Activated CD4-positive, alpha-beta T cell treated with anti-CD3 and anti-CD28 coated beads, Interleukin-2, amount 10 ng/mL, durations not matched to agents 7 days and 5 days (primary cell): ENCODE measurements at regions not wholly inside any gene's neighbourhood (a gene's known extent, or its start where the extent isn't known, plus 50 kb on each side); places are given as distances from the start of the nearest gene placed in this dataset.
"Not testable (repeated sequence)": the region's sequence is repeated elsewhere in the genome, so short reads cannot be mapped to it uniquely, and the experiment has no call there.

ENCODE experiments used
- CTCF ChIA-PET: fragments of 350-600 bp; sonication (Branson Sonifier 250); formaldehyde crosslinking; loops from one replicate; lab custom pipeline; 2021; ENCODE audit warnings: antibody characterized with exemption; lab: Charles Lee
- POLR2A ChIA-PET: fragments of 350-600 bp; sonication (Branson Sonifier 250); formaldehyde crosslinking; loops from one replicate; lab custom pipeline; 2021; ENCODE audit warnings: antibody characterized with exemption; lab: Charles Lee
- DNase-seq: peaks from one replicate; pipeline ENCODE4 v3.0.0-alpha.2; 2020
- H3K27ac Mint-ChIP-seq: one replicate; pipeline ENCODE4 v1.8.0; 2021; ENCODE audit warnings: mild to moderate bottlenecking, moderate library complexity, mixed read lengths
- H3K27me3 Mint-ChIP-seq: one replicate; pipeline ENCODE4 v1.8.0; 2021; ENCODE audit warnings: mixed read lengths
- H3K36me3 Mint-ChIP-seq: one replicate; pipeline ENCODE4 v1.8.0; 2021; ENCODE audit warnings: low read depth, mixed read lengths
- H3K4me1 Mint-ChIP-seq: one replicate; pipeline ENCODE4 v1.8.0; 2021; ENCODE audit warnings: mixed read lengths
- H3K4me3 Mint-ChIP-seq: one replicate; pipeline ENCODE4 v1.8.0; 2021; ENCODE audit warnings: mild to moderate bottlenecking, moderate library complexity, mixed read lengths
- H3K9me3 Mint-ChIP-seq: one replicate; pipeline ENCODE4 v1.8.0; 2021; ENCODE audit warnings: mixed read lengths

DNA sequence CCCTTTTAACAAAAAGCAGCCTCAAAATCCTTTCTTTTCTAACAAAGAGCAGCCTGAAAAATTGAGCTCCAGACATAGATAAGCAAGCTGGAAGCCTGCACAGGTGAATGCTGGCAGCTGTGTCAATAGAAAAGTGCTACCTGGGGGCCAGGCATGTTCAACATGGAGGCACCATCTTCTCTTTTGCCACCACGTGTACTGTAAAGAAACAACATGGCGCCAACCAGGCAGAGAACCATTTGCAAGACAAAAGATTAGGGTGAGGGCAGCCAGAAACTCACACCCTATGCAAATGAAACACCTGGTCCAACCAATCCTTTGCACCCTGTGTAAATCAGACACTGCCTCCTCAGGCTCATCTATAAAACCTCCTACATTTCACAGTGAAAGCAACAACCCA, 96.0 kb downstream of the ACTL7B start:
- H3K27ac Mint-ChIP-seq, result no peak overlapping the region
- ChIA-PET CTCF (no interaction called here), POLR2A (no interaction called here)
- no peaks in the 10 kb centered on the region for H3K36me3 Mint-ChIP-seq
- DNase-seq, result no peak
- H3K9me3 Mint-ChIP-seq, result no peaks in the 10 kb centered on the region
- H3K27me3 Mint-ChIP-seq, result no peaks in the 10 kb centered on the region
- H3K4me1 Mint-ChIP-seq, result no peaks in the 10 kb centered on the region
- H3K4me3 Mint-ChIP-seq, result no peak overlapping the region

DNA sequence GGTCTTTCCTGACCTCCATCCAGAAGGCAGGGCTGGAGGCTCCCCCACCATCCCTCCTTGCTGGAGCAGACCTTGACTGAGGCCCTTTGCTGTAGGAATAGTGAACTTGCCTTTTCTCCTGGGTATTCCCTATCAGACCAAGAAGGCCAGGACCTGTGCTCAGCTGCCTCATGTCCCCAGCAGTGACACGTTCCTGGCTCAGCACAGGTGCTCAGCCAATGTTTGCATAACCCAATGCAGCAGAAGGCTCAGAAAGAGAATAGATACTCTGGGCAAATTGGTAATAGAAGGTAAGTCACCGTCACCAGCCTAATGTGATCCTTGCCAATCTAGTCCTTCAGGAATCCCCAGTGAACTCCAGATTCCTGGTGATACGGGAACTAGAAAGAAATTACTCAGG, 96.4 kb downstream of the ACTL7B start:
- Mint-ChIP-seq H3K9me3 (no peaks in the 10 kb centered on the region), H3K27ac (no peak overlapping the region), H3K4me1 (no peaks in the 10 kb centered on the region), H3K27me3 (no peaks in the 10 kb centered on the region), H3K4me3 (no peak overlapping the region), H3K36me3 (no peaks in the 10 kb centered on the region)
- ChIA-PET POLR2A (no interaction called here), CTCF (no interaction called here)
- no peak for DNase-seq

DNA sequence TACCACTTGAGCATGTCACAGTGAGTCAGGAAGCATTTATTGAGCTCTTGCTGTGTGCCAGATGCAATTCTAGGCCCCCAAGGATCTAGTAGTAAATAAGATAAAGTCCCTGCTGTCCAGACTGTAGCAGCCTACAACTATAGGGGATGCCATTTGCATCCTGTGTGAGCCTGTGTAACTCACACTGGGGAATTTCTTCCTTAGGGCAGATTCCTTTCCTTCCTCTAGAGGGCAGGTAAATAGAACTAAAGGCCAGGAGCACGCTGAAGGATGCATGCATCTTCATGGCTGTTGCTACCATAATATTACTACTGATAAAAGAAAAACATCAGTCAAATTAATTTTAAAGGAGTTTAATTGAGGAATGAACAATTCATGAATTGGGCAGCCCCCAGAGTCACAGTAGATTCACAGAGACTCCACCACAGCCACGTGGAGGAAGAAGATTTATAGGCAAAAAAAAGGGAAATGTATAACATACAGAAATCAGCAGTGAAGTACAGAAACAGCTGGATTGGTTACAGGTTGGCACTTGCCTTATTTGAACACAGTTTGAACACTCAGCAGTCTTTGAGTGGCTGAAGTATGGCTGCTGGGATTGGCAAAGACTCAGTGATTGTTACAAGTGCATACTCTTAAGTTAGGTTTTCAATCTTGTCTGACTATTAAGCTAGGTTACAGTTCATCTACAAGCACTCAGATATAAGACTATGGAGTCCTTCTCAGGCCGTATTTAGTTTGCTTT, 98.9 kb downstream of the ACTL7B start:
- H3K27me3 Mint-ChIP-seq, result no peaks in the 10 kb centered on the region
- DNase-seq, result no peak
- no peaks in the 10 kb centered on the region for H3K9me3 Mint-ChIP-seq
- no peaks in the 10 kb centered on the region for H3K4me1 Mint-ChIP-seq
- CTCF ChIA-PET, result no interaction called here
- H3K27ac Mint-ChIP-seq, result no peak overlapping the region
- no peaks in the 10 kb centered on the region for H3K36me3 Mint-ChIP-seq
- POLR2A ChIA-PET, result no interaction called here
- no peak overlapping the region for H3K4me3 Mint-ChIP-seq

DNA sequence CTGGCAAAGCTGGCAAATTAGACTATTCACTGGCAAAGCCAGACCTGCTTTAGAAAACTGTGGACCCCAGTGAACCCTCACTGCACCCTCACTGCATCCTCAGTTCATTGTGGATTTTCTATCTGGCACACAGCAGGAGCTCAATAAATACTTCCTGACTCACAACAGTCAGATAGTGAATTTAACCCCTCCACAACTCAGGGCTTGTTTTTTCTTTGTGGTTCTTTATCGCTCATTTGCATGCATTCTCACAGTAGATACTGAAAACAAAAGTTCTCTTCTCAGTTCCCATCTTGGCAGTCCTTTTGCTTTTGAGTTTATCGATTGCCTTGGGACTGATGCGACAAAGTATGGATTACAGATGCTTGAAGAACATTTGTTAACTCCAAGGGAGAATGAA, 99.8 kb downstream of the ACTL7B start:
- Mint-ChIP-seq H3K27ac (no peak overlapping the region), H3K36me3 (no peaks in the 10 kb centered on the region), H3K27me3 (no peaks in the 10 kb centered on the region), H3K9me3 (no peaks in the 10 kb centered on the region), H3K4me1 (no peaks in the 10 kb centered on the region), H3K4me3 (no peak overlapping the region)
- ChIA-PET CTCF (no interaction called here), POLR2A (no interaction called here)
- no peak for DNase-seq

DNA sequence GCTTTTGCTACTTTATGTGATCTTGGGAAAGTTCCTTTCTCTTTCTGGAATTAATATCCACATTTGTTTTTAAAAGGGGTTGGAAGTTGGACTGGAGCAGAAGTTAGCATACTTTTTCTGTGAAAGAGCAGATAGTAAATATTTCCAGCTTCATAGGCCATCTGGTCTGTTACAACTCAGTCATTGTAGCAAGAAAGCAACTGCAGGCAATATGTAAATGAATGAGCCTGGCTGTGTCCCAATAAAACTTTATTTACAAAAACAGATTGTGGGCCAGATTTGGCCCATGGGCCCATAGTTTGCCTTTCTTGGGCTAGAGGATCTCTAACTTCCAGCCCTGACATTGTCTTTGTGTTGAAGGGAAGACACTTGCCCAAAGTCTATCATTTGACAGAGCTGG, 104.4 kb downstream of the ACTL7B start:
- Mint-ChIP-seq H3K27ac (no peak overlapping the region), H3K27me3 (no peaks in the 10 kb centered on the region), H3K4me3 (no peak overlapping the region), H3K36me3 (no peaks in the 10 kb centered on the region), H3K4me1 (no peaks in the 10 kb centered on the region), H3K9me3 (no peaks in the 10 kb centered on the region)
- DNase-seq, result no peak
- ChIA-PET POLR2A (no interaction called here), CTCF (no interaction called here)

DNA sequence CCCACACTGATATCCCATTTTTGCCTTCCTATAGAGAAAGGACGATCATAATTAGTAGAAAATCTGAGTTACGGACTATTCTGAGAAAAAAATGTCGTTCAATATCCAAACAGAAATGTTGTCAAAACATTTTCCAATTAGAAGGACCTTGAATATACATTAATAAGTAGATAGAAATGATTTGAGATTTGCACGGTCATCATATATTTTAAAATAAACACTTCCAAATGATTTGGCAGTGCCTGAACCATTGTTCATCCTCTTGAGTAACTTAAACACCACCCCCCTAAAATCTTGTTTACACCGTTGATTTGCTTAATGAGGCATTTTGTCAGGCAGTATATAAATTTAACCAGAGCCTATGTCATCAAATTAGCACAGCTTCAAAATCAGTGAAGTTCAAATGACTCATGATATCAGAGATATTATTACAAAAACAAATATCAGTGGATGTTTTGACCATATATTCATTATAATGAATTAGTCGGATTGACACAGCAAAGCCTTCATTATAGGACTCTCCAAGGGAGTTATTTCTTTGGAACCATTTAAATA, 105.0 kb downstream of the ACTL7B start:
- no peak for DNase-seq
- CTCF ChIA-PET, result no interaction called here
- H3K27ac Mint-ChIP-seq, result no peak overlapping the region
- H3K9me3 Mint-ChIP-seq, result no peaks in the 10 kb centered on the region
- no peaks in the 10 kb centered on the region for H3K27me3 Mint-ChIP-seq
- no peaks in the 10 kb centered on the region for H3K4me1 Mint-ChIP-seq
- no peaks in the 10 kb centered on the region for H3K36me3 Mint-ChIP-seq
- H3K4me3 Mint-ChIP-seq, result no peak overlapping the region
- POLR2A ChIA-PET, result no interaction called here

DNA sequence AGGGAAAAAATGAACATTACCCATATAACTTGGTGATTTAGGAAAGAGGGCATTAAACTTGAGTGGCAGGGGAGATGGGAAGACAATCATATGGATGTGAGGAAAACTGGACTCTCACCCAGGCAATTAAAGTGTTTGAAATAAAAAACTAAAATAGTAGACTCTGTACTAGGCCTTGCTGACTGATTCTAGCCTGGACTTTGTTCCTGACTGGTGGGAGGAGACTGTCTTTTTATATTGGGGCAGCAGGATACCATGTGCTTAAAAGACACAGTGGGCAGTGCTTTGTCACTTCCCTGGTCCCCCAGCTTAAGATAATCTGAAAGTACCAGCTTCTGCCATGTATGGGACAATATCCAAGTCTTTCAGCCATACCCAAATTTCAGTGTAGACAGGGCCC, 107.0 kb downstream of the ACTL7B start:
- no peak overlapping the region for H3K4me3 Mint-ChIP-seq
- H3K9me3 Mint-ChIP-seq, result no peaks in the 10 kb centered on the region
- H3K36me3 Mint-ChIP-seq, result no peaks in the 10 kb centered on the region
- ChIA-PET POLR2A (no interaction called here), CTCF (no interaction called here)
- H3K27me3 Mint-ChIP-seq, result no peaks in the 10 kb centered on the region
- H3K27ac Mint-ChIP-seq, result no peak overlapping the region
- no peaks in the 10 kb centered on the region for H3K4me1 Mint-ChIP-seq
- no peak for DNase-seq

DNA sequence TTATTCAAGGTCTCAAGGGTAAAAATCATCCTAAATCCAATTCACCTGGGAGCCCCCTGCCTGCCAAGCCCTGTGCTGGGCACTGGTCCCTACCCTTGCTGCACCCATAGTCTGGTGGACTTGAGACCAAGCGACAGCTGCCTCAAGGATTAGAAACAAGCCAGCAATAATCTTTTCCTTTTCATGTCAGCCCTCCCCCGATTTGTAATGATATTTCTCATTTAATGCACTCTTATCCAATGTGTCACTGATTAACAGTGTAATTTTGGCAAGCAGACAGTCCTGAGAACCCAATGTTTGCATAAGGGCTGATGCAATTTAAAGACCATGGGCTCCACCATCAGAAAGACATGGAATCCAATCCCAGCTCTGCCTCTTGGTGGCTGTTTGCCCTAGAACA, 108.9 kb downstream of the ACTL7B start:
- Mint-ChIP-seq H3K4me3 (no peak overlapping the region), H3K9me3 (no peaks in the 10 kb centered on the region), H3K27me3 (peaks cover 2% of the 10 kb centered on the region), H3K4me1 (no peaks in the 10 kb centered on the region), H3K36me3 (no peaks in the 10 kb centered on the region), H3K27ac (no peak overlapping the region)
- ChIA-PET CTCF (no interaction called here), POLR2A (no interaction called here)
- DNase-seq, result no peak

DNA sequence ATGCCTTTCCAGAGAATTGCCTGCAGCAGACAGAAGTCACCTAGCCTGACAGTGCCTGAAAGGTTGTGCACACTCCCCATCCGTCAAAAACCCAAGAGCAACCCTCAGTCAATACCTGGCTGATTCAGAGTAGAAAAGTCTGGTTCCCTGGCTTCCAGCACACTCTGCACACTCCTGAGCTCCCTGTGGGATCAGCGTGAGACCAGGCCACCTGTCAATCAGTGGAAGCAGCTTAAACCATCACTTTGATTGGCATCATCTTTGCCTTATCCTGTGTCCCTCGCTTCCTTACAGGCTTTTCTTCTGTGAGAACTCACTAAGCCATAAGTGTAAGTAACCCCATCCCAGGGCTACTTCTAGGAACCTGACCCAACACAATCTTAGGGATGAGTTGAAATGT, 109.8 kb downstream of the ACTL7B start:
- H3K36me3 Mint-ChIP-seq, result no peaks in the 10 kb centered on the region
- H3K27me3 Mint-ChIP-seq, result peaks cover 2% of the 10 kb centered on the region
- no peaks in the 10 kb centered on the region for H3K4me1 Mint-ChIP-seq
- ChIA-PET POLR2A (no interaction called here), CTCF (no interaction called here)
- H3K27ac Mint-ChIP-seq, result no peak overlapping the region
- no peak overlapping the region for H3K4me3 Mint-ChIP-seq
- H3K9me3 Mint-ChIP-seq, result no peaks in the 10 kb centered on the region
- no peak for DNase-seq

DNA sequence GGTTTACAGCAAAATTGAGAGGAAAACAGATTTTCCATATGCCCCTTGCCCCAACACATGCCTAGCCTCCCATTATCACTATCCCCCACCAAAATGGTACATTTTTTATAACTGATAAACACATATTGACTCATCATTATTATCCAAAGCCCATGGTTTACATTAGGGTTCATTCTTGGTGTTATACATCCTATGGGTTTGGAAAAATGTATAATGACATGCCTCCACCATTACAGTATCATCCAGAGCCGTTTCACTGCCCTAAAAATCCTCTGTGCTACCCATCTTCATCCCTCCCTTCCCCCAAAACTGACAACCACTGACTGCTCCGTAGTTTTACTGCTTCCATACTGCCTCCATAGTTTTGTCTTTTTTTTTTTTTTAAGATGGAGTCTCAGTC, 111.1 kb downstream of the ACTL7B start:
- Mint-ChIP-seq H3K27ac (no peak overlapping the region), H3K36me3 (no peaks in the 10 kb centered on the region), H3K4me1 (no peaks in the 10 kb centered on the region), H3K27me3 (peaks cover 2% of the 10 kb centered on the region), H3K4me3 (no peak overlapping the region), H3K9me3 (no peaks in the 10 kb centered on the region)
- POLR2A ChIA-PET, result no interaction called here
- CTCF ChIA-PET, result no interaction called here
- DNase-seq, result no peak

DNA sequence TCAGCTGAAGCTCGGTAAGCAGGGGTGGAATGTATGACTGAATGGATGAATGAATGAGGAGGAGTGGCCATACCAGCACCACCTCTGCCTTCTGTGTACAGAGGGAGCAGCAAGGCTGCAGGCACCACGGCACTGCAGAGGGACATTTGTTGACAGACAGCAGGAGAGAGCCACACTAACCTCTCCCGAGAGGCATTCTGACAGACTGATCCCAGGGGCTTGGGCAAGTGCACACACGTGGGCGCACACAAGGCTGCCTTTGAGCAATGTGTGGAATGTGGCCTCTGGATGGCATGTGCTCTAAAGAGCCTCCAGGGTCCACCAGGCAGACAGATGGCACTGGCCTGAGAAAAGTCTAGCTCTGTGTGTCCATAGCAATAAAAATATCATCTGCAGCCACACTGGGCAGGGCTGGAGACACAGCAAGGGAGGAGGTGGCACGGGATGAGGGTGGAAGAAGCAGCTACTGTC, 111.8 kb downstream of the ACTL7B start:
- peaks cover 2% of the 10 kb centered on the region for H3K27me3 Mint-ChIP-seq
- no peak overlapping the region for H3K4me3 Mint-ChIP-seq
- CTCF ChIA-PET, result no interaction called here
- H3K4me1 Mint-ChIP-seq, result no peaks in the 10 kb centered on the region
- POLR2A ChIA-PET, result no interaction called here
- H3K36me3 Mint-ChIP-seq, result no peaks in the 10 kb centered on the region
- H3K27ac Mint-ChIP-seq, result no peak overlapping the region
- no peak for DNase-seq
- H3K9me3 Mint-ChIP-seq, result no peaks in the 10 kb centered on the region

DNA sequence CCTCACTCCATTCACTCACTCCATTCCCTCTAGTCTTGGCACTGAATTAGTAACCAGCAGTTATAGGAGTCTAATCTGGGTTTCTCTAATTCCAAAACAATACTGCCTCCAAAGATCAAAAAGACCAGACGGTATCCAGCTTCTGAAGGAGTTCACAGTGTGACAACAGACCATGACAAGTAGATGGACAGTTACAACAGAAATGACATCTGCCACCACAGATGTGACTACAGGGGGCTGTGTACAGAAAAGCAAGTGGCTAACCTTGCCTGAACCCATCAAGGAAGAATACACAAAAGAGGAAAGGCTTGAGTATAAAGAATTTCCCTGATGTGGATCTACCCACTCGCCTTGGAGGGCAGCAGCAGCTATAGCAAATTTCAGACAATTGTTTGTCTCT, 112.4 kb downstream of the ACTL7B start:
- Mint-ChIP-seq H3K9me3 (no peaks in the 10 kb centered on the region), H3K27ac (no peak overlapping the region), H3K4me1 (no peaks in the 10 kb centered on the region), H3K4me3 (no peak overlapping the region), H3K27me3 (peaks cover 2% of the 10 kb centered on the region), H3K36me3 (no peaks in the 10 kb centered on the region)
- DNase-seq, result no peak
- CTCF ChIA-PET, result no interaction called here
- POLR2A ChIA-PET, result no interaction called here

DNA sequence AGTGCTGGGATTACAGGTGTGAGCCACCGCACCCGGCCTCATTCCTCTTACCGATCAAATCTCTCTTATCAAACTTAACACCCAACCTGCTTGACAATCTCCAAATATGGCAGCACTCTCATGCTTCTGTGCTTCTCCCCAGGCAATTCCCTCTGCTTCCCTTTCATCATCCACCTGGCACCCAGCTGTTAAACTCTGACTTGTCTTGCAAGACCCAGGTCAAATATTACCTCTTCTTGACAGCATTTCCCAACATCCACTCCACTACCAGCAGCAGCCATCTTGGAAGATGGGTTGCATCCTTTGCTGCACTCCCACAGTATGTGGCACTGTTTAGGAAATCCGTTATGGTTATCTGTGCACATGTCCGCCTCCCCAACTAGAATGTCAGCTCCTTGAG, 113.6 kb downstream of the ACTL7B start:
- Mint-ChIP-seq H3K4me1 (no peaks in the 10 kb centered on the region), H3K36me3 (no peaks in the 10 kb centered on the region)

DNA sequence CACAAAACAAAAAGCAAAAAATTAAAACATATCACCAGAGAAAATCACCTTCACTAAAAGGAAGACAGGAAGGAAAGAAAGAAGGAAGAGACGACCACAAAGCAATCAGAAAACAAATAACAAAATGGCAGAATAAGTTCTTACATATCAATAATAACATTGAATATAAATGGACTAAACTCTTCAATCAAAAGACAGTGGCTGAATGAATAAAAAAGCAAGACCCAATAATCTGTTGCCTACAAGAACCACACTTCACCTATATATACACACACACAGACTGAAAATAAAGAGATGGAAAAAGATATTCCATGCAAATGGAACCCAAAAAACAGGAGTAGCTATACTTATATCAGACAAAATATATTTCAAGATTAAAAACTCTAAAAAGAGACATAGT, 124.5 kb downstream of the ACTL7B start:
- H3K4me1 Mint-ChIP-seq, H3K36me3 Mint-ChIP-seq, POLR2A ChIA-PET, H3K4me3 Mint-ChIP-seq, CTCF ChIA-PET, H3K9me3 Mint-ChIP-seq, H3K27me3 Mint-ChIP-seq, DNase-seq, H3K27ac Mint-ChIP-seq: not testable (repeated sequence)

More for the DNA sequence above, 113.6 kb downstream of the ACTL7B start:
- Mint-ChIP-seq H3K9me3 (no peaks in the 10 kb centered on the region), H3K27me3 (peaks cover 2% of the 10 kb centered on the region), H3K27ac (no peak overlapping the region), H3K4me3 (no peak overlapping the region)
- DNase-seq, result no peak
- POLR2A ChIA-PET, result no interaction called here
- CTCF ChIA-PET, result no interaction called here
